ENCODE measurements at regions not wholly inside any gene's neighbourhood (a gene's known extent, or its start where the extent isn't known, plus 50 kb on each side); places are given as distances from the start of the nearest gene placed in this dataset.

DNA sequence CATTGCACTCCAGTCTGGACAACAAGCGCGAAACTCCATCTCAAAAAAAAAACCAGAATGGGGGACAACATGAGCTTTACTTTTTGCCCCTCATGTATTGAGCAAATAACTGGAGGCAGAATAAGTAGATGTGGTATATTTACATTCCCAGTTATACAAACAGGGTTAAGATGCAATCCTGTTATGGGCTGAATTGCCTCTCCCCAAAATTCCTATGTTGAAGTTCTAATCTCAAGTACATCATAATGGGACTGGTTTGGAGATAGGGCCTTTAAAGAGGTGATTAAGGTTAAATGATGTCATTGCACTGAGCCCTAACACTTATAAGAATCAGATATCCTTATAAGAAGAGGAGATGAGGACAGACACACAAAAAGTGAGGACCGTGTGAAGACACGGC lies 319.8 kb upstream of the KLHL29 start:
- no peak overlapping the region for H3K4me3 ChIP-seq (replicated peaks; ENCODE audit: low read depth, low read length)
- DNase-seq (ENCODE audit: extremely low read depth, low read depth): no peak
- no peak for TF ChIP-seq CTCF (IDR thresholded peaks at IDR 0.05; ENCODE audit: low read depth, low read length, missing control alignments)

DNA sequence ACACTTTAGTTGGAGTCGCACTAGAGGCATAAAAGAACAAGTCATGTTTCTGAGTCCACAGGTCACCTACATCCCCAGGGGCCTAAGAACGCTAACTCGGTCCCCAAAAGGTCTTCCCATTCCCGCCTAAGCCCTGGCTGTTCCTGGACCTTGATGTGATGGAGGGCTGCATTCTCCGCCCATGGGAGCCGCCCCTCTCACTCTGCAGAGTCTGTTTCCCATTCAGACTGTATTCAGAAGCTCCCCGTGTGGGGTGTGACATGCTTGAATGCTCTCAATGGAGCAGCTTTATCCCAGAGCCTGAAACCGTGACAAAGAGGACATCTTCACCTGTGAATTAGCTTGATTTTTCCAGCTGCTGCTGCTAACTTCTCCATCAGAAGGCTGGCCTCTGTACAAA lies 319.0 kb upstream of the KLHL29 start:
- H3K4me3 ChIP-seq (replicated peaks; ENCODE audit: low read depth, low read length): no peak overlapping the region
- no peak for DNase-seq (ENCODE audit: extremely low read depth, low read depth)
- TF ChIP-seq CTCF (IDR thresholded peaks at IDR 0.05; ENCODE audit: low read depth, low read length, missing control alignments): no peak

DNA sequence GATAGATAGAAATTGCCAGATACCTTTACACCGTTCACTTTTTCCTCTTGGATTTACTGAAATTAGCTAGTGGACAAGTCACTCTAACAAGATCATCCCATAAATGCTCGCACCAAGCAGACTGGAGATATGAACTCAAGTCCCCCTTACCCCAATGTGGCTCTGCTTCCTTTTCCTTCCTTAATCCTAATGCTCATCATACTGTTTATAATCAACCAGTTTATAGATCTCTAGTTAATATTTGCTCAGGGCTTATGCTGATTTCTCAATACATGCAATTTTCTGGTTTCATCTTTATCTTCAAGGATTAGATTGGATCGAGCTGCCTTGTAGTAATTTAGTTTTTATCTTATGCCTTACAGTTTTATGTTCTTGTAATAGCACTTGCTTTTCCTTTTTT lies 318.3 kb upstream of the KLHL29 start:
- no peak for TF ChIP-seq CTCF (IDR thresholded peaks at IDR 0.05; ENCODE audit: low read depth, low read length, missing control alignments)
- no peak overlapping the region for H3K4me3 ChIP-seq (replicated peaks; ENCODE audit: low read depth, low read length)
- no peak for DNase-seq (ENCODE audit: extremely low read depth, low read depth)

DNA sequence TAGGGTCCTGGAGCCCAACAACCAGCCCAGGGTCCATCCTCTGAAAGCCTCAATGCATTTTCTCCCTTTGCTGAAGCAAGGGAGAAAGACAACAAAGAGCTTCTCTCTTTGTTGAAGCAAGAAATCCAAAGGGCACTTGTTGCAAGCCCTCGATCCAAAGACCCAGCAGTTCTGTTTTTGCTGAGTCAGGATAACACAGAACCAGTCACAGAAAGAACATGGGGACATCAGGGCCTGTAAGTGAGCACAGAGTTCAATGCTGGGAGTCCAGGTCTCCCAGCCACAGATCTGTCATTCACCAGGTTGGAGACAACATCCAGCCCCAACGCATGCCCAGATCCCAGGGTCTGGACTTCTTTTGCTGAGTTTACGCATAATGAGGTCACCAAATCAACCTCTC lies 315.8 kb upstream of the KLHL29 start:
- no peak for DNase-seq (ENCODE audit: extremely low read depth, low read depth)
- H3K4me3 ChIP-seq (replicated peaks; ENCODE audit: low read depth, low read length): no peak overlapping the region

GRCh38 chr2:23069923-23070322 lies 315.1 kb upstream of the KLHL29 start:
- no peak overlapping the region for H3K4me3 ChIP-seq (replicated peaks; ENCODE audit: low read depth, low read length)
- no peak for TF ChIP-seq CTCF (IDR thresholded peaks at IDR 0.05; ENCODE audit: low read depth, low read length, missing control alignments)
- DNase-seq (ENCODE audit: extremely low read depth, low read depth): no peak

More for the DNA sequence above, 315.8 kb upstream of the KLHL29 start:
- TF ChIP-seq CTCF (IDR thresholded peaks at IDR 0.05; ENCODE audit: low read depth, low read length, missing control alignments): no peak

DNA sequence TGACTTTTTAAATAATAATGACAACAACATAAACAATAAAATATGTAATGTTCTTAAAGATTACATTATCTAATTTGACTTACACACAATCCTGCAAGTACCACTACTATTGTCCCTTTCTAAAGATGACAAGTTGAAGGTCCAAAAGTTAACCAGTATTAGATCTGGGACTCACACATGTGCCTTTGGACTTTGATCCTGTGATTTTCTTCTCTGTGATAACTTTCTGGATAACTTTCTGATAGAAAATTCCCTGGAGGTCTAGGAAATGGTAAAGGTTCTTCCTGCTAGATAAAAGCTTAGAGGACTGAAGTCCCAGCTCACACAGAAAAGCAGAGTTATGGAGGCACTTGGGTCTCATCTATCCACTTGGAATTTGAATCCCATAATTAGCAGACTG lies 311.9 kb upstream of the KLHL29 start:
- H3K4me3 ChIP-seq (replicated peaks; ENCODE audit: low read depth, low read length): no peak overlapping the region
- TF ChIP-seq CTCF (IDR thresholded peaks at IDR 0.05; ENCODE audit: low read depth, low read length, missing control alignments): no peak
- DNase-seq (ENCODE audit: extremely low read depth, low read depth): no peak

DNA sequence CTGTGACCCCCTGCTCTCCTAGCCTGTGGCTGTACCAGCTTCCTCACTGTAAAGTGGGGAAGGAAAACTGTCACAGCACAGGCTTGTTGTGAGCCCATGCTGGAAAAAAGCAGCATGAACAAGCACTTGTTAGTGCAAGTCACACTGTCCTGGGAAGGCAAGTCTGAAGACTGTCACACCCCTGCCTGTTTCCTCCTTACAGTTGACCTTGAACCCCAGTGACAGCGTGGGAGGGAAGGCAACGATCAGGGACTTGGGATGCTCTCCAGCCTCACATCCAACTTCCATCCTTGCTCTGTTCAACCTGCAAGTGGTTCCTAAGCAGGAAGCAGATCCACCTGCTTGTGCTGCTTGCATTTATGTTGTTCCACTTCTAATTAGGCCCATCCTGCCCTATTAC lies 311.3 kb upstream of the KLHL29 start:
- TF ChIP-seq CTCF (IDR thresholded peaks at IDR 0.05; ENCODE audit: low read depth, low read length, missing control alignments): no peak
- H3K4me3 ChIP-seq (replicated peaks; ENCODE audit: low read depth, low read length): no peak overlapping the region
- no peak for DNase-seq (ENCODE audit: extremely low read depth, low read depth)

Measured in HFF-Myc (cell line).